Right atrium auricular region (tissue), 2 donors: ENCODE measurements at regions not wholly inside any gene's neighbourhood (a gene's known extent, or its start where the extent isn't known, plus 50 kb on each side); places are given as distances from the start of the nearest gene placed in this dataset.

Experiments used
- DNase-seq: peaks from one replicate; pipeline ENCODE4 v3.0.0-alpha.2; 2019; ENCODE audit warnings: low spot score
- H3K27ac ChIP-seq, 2 donors: fragments of 200-600 bp; sonication (generic); 1 replicate in 1 of 2; 2 replicates in 1 of 2; pipeline ENCODE4 v1.5.1; 2016 to 2019
- H3K27me3 ChIP-seq, 2 donors: fragments of 200-600 bp; sonication (generic); one replicate each; pipeline versions ENCODE4 v1.5.1 to v1.6.0; 2017 to 2019
- H3K36me3 ChIP-seq: fragments of 200-600 bp; sonication (generic); one replicate; pipeline ENCODE4 v1.5.1; 2016
- H3K4me1 ChIP-seq, 2 donors: fragments of 200-600 bp; sonication (generic); one replicate each; pipeline versions ENCODE4 v1.5.1 to v1.6.0; 2017 to 2019
- H3K4me3 ChIP-seq, 2 donors: fragments of 200-600 bp; sonication (generic); 1 replicate in 1 of 2; 2 replicates in 1 of 2; pipeline ENCODE4 v1.5.1; 2017 to 2019; ENCODE audit warnings: mild to moderate bottlenecking in 1 of 2, moderate library complexity in 1 of 2
- H3K9me3 ChIP-seq, 2 donors: fragments of 200-600 bp; sonication (generic); one replicate each; pipeline ENCODE4 v1.5.1; 2019
- CTCF ChIP-seq, 2 donors: fragments of 200-600 bp; sonication (generic); IDR thresholded peaks; one replicate each; pipeline ENCODE4 v1.5.1; 2019; ENCODE audit warnings: antibody characterized with exemption in 2 of 2

- no peak overlapping the region for H3K27ac ChIP-seq
- H3K9me3 ChIP-seq = no peaks in the 10 kb centered on the region
- H3K36me3 ChIP-seq = no peaks in the 10 kb centered on the region
- no peak for DNase-seq
- no peaks in the 10 kb centered on the region for H3K27me3 ChIP-seq
- H3K4me3 ChIP-seq = no peak overlapping the region
- no peaks in the 10 kb centered on the region for H3K4me1 ChIP-seq
- no peak for TF ChIP-seq CTCF (IDR thresholded peaks at IDR 0.05)
Observed at GRCh38 chr15:53106505-53107286, 316.6 kb upstream of the ONECUT1 start.

DNA sequence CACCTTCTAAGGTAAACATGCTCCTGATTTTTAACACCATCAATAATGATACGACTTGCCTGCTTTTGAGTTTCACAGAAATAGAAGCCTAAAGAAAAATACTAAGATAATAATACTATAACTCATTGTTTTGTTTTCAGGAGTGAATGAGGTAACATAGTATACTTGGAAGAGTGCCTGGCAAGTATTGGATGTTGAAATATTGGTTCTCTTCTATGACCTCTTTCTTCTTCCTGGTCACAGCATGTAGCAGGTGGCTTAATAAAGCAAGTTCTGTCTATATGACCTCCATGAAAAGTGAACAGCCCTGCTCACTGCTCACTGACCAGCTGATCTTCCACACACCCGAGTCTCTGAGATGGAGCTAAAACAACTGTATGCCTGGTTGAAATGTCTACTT is 312.3 kb upstream of the ONECUT1 start:
- no peak for TF ChIP-seq CTCF (IDR thresholded peaks at IDR 0.05)
- H3K4me1 ChIP-seq = no peaks in the 10 kb centered on the region

GRCh38 chr15:53080484-53080883 is 290.3 kb upstream of the ONECUT1 start:
- Histone ChIP-seq H3K4me3 (no peak overlapping the region), H3K27me3 (no peaks in the 10 kb centered on the region), H3K36me3 (no peaks in the 10 kb centered on the region), H3K4me1 (no peaks in the 10 kb centered on the region), H3K27ac (no peak overlapping the region), H3K9me3 (no peaks in the 10 kb centered on the region)
- no peak for DNase-seq
- TF ChIP-seq CTCF (IDR thresholded peaks at IDR 0.05) = no peak

More for the DNA sequence above, 312.3 kb upstream of the ONECUT1 start:
- no peak overlapping the region for H3K27ac ChIP-seq
- no peaks in the 10 kb centered on the region for H3K36me3 ChIP-seq
- H3K9me3 ChIP-seq = peaks cover 0 to 7% of the 10 kb centered on the region in 2 donors
- H3K27me3 ChIP-seq = no peaks in the 10 kb centered on the region
- no peak for DNase-seq
- H3K4me3 ChIP-seq = no peak overlapping the region

- no peak overlapping the region for H3K27ac ChIP-seq
- no peaks in the 10 kb centered on the region for H3K27me3 ChIP-seq
- H3K4me3 ChIP-seq = no peak overlapping the region
- no peaks in the 10 kb centered on the region for H3K36me3 ChIP-seq
- no peaks in the 10 kb centered on the region for H3K9me3 ChIP-seq
- TF ChIP-seq CTCF (IDR thresholded peaks at IDR 0.05) = no peak
- H3K4me1 ChIP-seq = no peaks in the 10 kb centered on the region
- no peak for DNase-seq
Observed at GRCh38 chr15:53074221-53074620, 284.1 kb upstream of the ONECUT1 start.

- Histone ChIP-seq H3K27ac (no peak overlapping the region), H3K27me3 (no peaks in the 10 kb centered on the region), H3K36me3 (no peaks in the 10 kb centered on the region), H3K9me3 (no peaks in the 10 kb centered on the region), H3K4me3 (no peak overlapping the region), H3K4me1 (no peaks in the 10 kb centered on the region)
- no peak for DNase-seq
- no peak for TF ChIP-seq CTCF (IDR thresholded peaks at IDR 0.05)
Observed at GRCh38 chr15:53072077-53072476, 281.9 kb upstream of the ONECUT1 start.

DNA sequence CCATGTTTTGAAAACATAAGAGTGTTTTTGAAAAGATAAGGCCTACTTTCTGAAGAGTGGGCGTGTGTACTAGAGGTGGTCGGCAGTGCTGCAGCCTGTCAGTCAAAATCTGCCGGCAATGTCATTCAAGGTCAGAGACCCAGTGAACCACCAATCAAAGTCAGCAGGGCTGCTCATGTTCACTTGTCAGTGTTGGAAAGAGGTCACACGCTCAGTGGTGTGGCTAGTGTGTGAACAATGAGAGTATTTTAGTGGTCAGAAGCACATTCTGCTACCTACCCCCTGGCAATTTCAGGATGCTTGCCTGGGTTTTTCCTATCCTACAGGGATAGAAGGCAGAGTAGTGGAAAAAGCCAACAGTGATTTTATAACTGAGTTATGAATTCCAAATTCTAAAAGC is 278.5 kb upstream of the ONECUT1 start:
- H3K4me3 ChIP-seq = no peak overlapping the region
- no peaks in the 10 kb centered on the region for H3K9me3 ChIP-seq
- H3K27me3 ChIP-seq = no peaks in the 10 kb centered on the region
- no peak for DNase-seq
- no peaks in the 10 kb centered on the region for H3K4me1 ChIP-seq
- TF ChIP-seq CTCF (IDR thresholded peaks at IDR 0.05) = no peak
- H3K36me3 ChIP-seq = no peaks in the 10 kb centered on the region
- no peak overlapping the region for H3K27ac ChIP-seq
